Peyer's patch (tissue), 4 donors: ENCODE measurements at regions not wholly inside any gene's neighbourhood (a gene's known extent, or its start where the extent isn't known, plus 50 kb on each side); places are given as distances from the start of the nearest gene placed in this dataset.

Source experiments
- POLR2A ChIP-seq, 2 donors: fragments of 450-650 bp; IDR thresholded peaks; one replicate each; pipeline ENCODE4 v1.5.1; 2017; ENCODE audit warnings: antibody characterized with exemption in 2 of 2, mild to moderate bottlenecking in 2 of 2, moderate library complexity in 2 of 2
- TF ChIP-seq, protein P1 (sequence below), 6 experiments: fragments of 450-650 bp in 4 of 6; fragments of 200-600 bp in 2 of 6; sonication (generic) in 1 of 6; IDR thresholded peaks; one replicate each; pipeline ENCODE4 v1.5.1; 2017 to 2019; ENCODE audit warnings: antibody characterized with exemption in 6 of 6, mild to moderate bottlenecking in 3 of 6, moderate library complexity in 1 of 6

DNA sequence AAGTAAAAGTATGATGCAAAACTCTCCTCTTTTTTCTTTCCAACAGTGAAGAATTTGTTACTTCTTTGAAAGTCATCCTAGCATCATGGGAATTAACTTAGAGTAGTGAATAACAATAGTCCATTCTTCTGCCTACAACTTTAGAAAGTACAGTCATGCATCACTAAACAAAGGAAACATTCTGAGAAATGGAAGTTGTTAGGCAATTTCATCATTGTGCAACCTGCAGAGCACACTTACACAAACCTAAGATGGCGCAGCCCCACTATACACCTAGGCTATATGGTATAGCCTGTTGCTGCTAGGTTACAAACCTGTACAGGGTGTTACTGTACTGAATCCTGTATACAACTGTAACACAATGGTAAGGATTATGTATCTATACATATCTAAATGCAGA lies 1209.3 kb upstream of the C9orf72 start:
- no peak for TF ChIP-seq POLR2A (IDR thresholded peaks at IDR 0.05)
- TF ChIP-seq, protein P1, sequence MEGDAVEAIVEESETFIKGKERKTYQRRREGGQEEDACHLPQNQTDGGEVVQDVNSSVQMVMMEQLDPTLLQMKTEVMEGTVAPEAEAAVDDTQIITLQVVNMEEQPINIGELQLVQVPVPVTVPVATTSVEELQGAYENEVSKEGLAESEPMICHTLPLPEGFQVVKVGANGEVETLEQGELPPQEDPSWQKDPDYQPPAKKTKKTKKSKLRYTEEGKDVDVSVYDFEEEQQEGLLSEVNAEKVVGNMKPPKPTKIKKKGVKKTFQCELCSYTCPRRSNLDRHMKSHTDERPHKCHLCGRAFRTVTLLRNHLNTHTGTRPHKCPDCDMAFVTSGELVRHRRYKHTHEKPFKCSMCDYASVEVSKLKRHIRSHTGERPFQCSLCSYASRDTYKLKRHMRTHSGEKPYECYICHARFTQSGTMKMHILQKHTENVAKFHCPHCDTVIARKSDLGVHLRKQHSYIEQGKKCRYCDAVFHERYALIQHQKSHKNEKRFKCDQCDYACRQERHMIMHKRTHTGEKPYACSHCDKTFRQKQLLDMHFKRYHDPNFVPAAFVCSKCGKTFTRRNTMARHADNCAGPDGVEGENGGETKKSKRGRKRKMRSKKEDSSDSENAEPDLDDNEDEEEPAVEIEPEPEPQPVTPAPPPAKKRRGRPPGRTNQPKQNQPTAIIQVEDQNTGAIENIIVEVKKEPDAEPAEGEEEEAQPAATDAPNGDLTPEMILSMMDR (IDR thresholded peaks at IDR 0.05), result no peak
